ENCODE measurements at regions not wholly inside any gene's neighbourhood (a gene's known extent, or its start where the extent isn't known, plus 50 kb on each side); places are given as distances from the start of the nearest gene placed in this dataset.
"Not testable (repeated sequence)": the region's sequence is repeated elsewhere in the genome, so short reads cannot be mapped to it uniquely, and the experiment has no call there.

GRCh38 chr2:138094031-138094430, 129.8 kb downstream of the HNMT start:
- TF ChIP-seq CTCF (IDR thresholded peaks at IDR 0.05; ENCODE audit: low read depth, low read length): no peak
- no peak overlapping the region for H3K4me3 ChIP-seq (ENCODE audit: low read depth, low read length)

GRCh38 chr2:138095336-138095735, 131.1 kb downstream of the HNMT start:
- H3K4me3 ChIP-seq (ENCODE audit: low read depth, low read length): no peak overlapping the region
- TF ChIP-seq CTCF (IDR thresholded peaks at IDR 0.05; ENCODE audit: low read depth, low read length): no peak

- H3K4me3 ChIP-seq (ENCODE audit: low read depth, low read length): not testable (repeated sequence)
Observed at GRCh38 chr2:138099288-138099687, 135.0 kb downstream of the HNMT start.

GRCh38 chr2:138101718-138102117, 137.4 kb downstream of the HNMT start:
- no peak overlapping the region for H3K4me3 ChIP-seq (ENCODE audit: low read depth, low read length)
- TF ChIP-seq CTCF (IDR thresholded peaks at IDR 0.05; ENCODE audit: low read depth, low read length): no peak

GRCh38 chr2:138102664-138103063, 138.4 kb downstream of the HNMT start:
- no peak for TF ChIP-seq CTCF (IDR thresholded peaks at IDR 0.05; ENCODE audit: low read depth, low read length)

GRCh38 chr2:138103156-138103555, 138.9 kb downstream of the HNMT start:
- H3K4me3 ChIP-seq (ENCODE audit: low read depth, low read length): no peak overlapping the region
- no peak for TF ChIP-seq CTCF (IDR thresholded peaks at IDR 0.05; ENCODE audit: low read depth, low read length)

More at GRCh38 chr2:138102664-138103063, 138.4 kb downstream of the HNMT start:
- H3K4me3 ChIP-seq (ENCODE audit: low read depth, low read length): no peak overlapping the region

- no peak for TF ChIP-seq CTCF (IDR thresholded peaks at IDR 0.05; ENCODE audit: low read depth, low read length)
- no peak overlapping the region for H3K4me3 ChIP-seq (ENCODE audit: low read depth, low read length)
Observed at GRCh38 chr2:138104071-138104470, 139.8 kb downstream of the HNMT start.

- H3K4me3 ChIP-seq (ENCODE audit: low read depth, low read length): no peak overlapping the region
- TF ChIP-seq CTCF (IDR thresholded peaks at IDR 0.05; ENCODE audit: low read depth, low read length): no peak
Observed at GRCh38 chr2:138105358-138105757, 141.1 kb downstream of the HNMT start.
